K562 (cell line): ENCODE measurements at regions not wholly inside any gene's neighbourhood (a gene's known extent, or its start where the extent isn't known, plus 50 kb on each side); places are given as distances from the start of the nearest gene placed in this dataset.
A peak's percentile ranks its signal among the peaks of the same experiment; 100 is the strongest.

Source experiments
- ATAC-seq: fragments of 200-7000 bp; cut with Tn5 transposase; 3 replicates; pipeline ENCODE4 v1.9.1; 2020; ENCODE audit warnings: moderate library complexity
- BruUV-seq: library from RNA; stranded (reverse); fragments of 400-500 nt; replicated peaks from 2 replicates; lab custom pipeline; 2021; lab: Mats Ljungman, UMichigan
- CTCF ChIA-PET: fragments of 300-600 bp; formaldehyde crosslinking; extraction: SDS; loops from one replicate; lab custom pipeline; 2021; ENCODE audit warnings: low intra/inter-chr PET ratio; lab: Yijun Ruan, JAX
- POLR2A ChIA-PET: fragments of 300-600, 350-650 bp; sonication (Branson Sonifier 250); formaldehyde crosslinking; extraction: SDS; loops from one replicate; lab custom pipeline; 2021; ENCODE audit warnings: antibody characterized with exemption, inconsistent platforms; lab: Yijun Ruan, JAX
- DNase-seq, 4 experiments: peaks; one replicate each; pipeline versions ENCODE4 v3.0.0 to v3.0.0-alpha.2; 2011 to 2018; ENCODE audit warnings: low spot score in 3 of 4, mixed read lengths in 3 of 4; ENCODE audit errors: extremely low read depth in 1 of 4
- FAIRE-seq: peaks from 2 replicates; lab custom pipeline; 2011; peaks lifted over from hg19 to GRCh38; lab: Jason Lieb, UNC
- H2AFZ ChIP-seq: 2 replicates; pipeline ENCODE4 v1.6.0; 2011; ENCODE audit warnings: low read depth, low read length, control low read depth, inconsistent platforms
- H3K27ac ChIP-seq: fragments of 200-600 bp; 3 replicates; pipeline ENCODE4 v1.8.0; 2011; ENCODE audit warnings: low read depth, mild to moderate bottlenecking, control low read depth, inconsistent platforms, low read length, moderate library complexity, mixed read lengths; ENCODE audit errors: extremely low read depth
- H3K27me3 ChIP-seq, 2 experiments: fragments of 300-600 bp in 1 of 2; 2 replicates in 1 of 2; 3 replicates in 1 of 2; pipeline versions ENCODE4 v1.6.0 to v1.8.0; 2011; ENCODE audit warnings: inconsistent platforms in 2 of 2, low read length in 2 of 2, mild to moderate bottlenecking in 1 of 2, mixed read lengths in 1 of 2, moderate library complexity in 1 of 2; ENCODE audit not compliant: control insufficient read depth in 2 of 2, insufficient read depth in 2 of 2
- H3K36me3 ChIP-seq: fragments of 300-600 bp; 3 replicates; pipeline ENCODE4 v1.8.0; 2011; ENCODE audit warnings: mild to moderate bottlenecking, low read length, inconsistent platforms; ENCODE audit not compliant: control insufficient read depth, insufficient read depth
- H3K4me1 ChIP-seq, 2 experiments: fragments of 200-600 bp in 1 of 2; replicated peaks in 1 of 2; 2 replicates in 1 of 2; 3 replicates in 1 of 2; pipeline versions ENCODE4 v1.5.1 to v1.8.0; 2011; ENCODE audit warnings: inconsistent platforms in 2 of 2, low read length in 2 of 2, mild to moderate bottlenecking in 1 of 2, mixed read lengths in 1 of 2, moderate library complexity in 1 of 2; ENCODE audit not compliant: control insufficient read depth in 2 of 2, insufficient read depth in 2 of 2
- H3K4me2 ChIP-seq: 2 replicates; pipeline ENCODE4 v1.6.1; 2011; ENCODE audit warnings: low read length, control low read depth, inconsistent platforms, mixed read lengths; ENCODE audit not compliant: insufficient read depth
- H3K4me3 ChIP-seq: fragments of 200-600 bp; sonication (generic), shearing (Covaris generic); 2 replicates; pipeline ENCODE4 v1.5.1; 2016; ENCODE audit warnings: control low read depth, inconsistent platforms
- H3K79me2 ChIP-seq: fragments of 200-600 bp; 3 replicates; pipeline ENCODE4 v1.8.0; 2011; ENCODE audit warnings: low read length, inconsistent platforms; ENCODE audit not compliant: control insufficient read depth, insufficient read depth
- H3K9ac ChIP-seq, 2 experiments: 2 replicates each; pipeline versions ENCODE4 v1.6.0 to v1.6.1; 2011; ENCODE audit warnings: low read depth in 2 of 2, low read length in 2 of 2, control low read depth in 1 of 2, inconsistent platforms in 1 of 2, mild to moderate bottlenecking in 1 of 2, mixed read lengths in 1 of 2; ENCODE audit not compliant: insufficient read depth in 1 of 2
- H3K9me1 ChIP-seq: one replicate; pipeline ENCODE4 v1.6.0; 2011; ENCODE audit warnings: inconsistent platforms, mild to moderate bottlenecking, low read length, moderate library complexity; ENCODE audit not compliant: control insufficient read depth, insufficient read depth
- H3K9me3 ChIP-seq: replicated peaks from 2 replicates; pipeline ENCODE4 v1.5.1; 2011; ENCODE audit warnings: low read depth, low read length, inconsistent platforms; ENCODE audit not compliant: control insufficient read depth, insufficient read depth
- H4K20me1 ChIP-seq: replicated peaks from 2 replicates; pipeline ENCODE4 v1.6.1; 2011; ENCODE audit warnings: low read length, inconsistent platforms, mixed read lengths; ENCODE audit not compliant: control insufficient read depth, insufficient read depth
- BRF2 ChIP-seq: IDR thresholded peaks from 3 replicates; pipeline ENCODE4 v1.6.1; 2011; ENCODE audit warnings: borderline replicate concordance, mild to moderate bottlenecking; ENCODE audit not compliant: insufficient read length, insufficient read depth
- ELF1 ChIP-seq: fragments of 200-800 bp; sonication (Bioruptor generic); IDR thresholded peaks from 2 replicates; pipeline ENCODE4 v1.6.1; 2016; ENCODE audit warnings: missing genetic modification characterization, missing compliant biosample characterization
- IFI16 ChIP-seq: fragments of 250-450 bp; sonication (Bioruptor Pico); IDR thresholded peaks from 2 replicates; pipeline ENCODE4 v2.1.2; 2022; ENCODE audit warnings: mild to moderate bottlenecking, inconsistent platforms
- MAFK ChIP-seq: IDR thresholded peaks from 2 replicates; pipeline ENCODE4 v1.6.1; 2011; ENCODE audit warnings: low read length, improper control_type of control experiment
- NFE2L1 ChIP-seq: fragments of 450-650 bp; IDR thresholded peaks from 2 replicates; pipeline ENCODE4 v1.6.1; 2016; ENCODE audit warnings: missing genetic modification characterization, low read depth, mild to moderate bottlenecking, missing compliant biosample characterization, moderate library complexity, borderline replicate concordance
- ZBTB17 ChIP-seq: fragments of 450-650 bp; formaldehyde crosslinking; IDR thresholded peaks from 2 replicates; pipeline ENCODE4 v1.4.0; 2020; ENCODE audit warnings: mild to moderate bottlenecking
- ZNF217 ChIP-seq: sonication (generic); formaldehyde crosslinking; IDR thresholded peaks from 2 replicates; pipeline ENCODE4 v1.8.0; 2022; ENCODE audit warnings: mild to moderate bottlenecking, missing genetic modification reagents
- ZNF76 ChIP-seq: fragments of 250-450 bp; sonication (Bioruptor Pico); IDR thresholded peaks from 2 replicates; pipeline ENCODE4 v1.4.0; 2020; ENCODE audit warnings: mild to moderate bottlenecking, moderate library complexity, borderline replicate concordance
- WGBS: fragments of 100-300 bp; shearing (Covaris generic); methylation state at CpG from one replicate; pipeline ENCODE4 v1.1.6; 2016; ENCODE audit warnings: low coverage, mixed read lengths; ENCODE audit not compliant: insufficient coverage; ENCODE audit errors: missing lambda C conversion rate; 5-methylcytosine and 5-hydroxymethylcytosine counted together
- in situ Hi-C: fragments of 300-500 bp; cut with MboI; formaldehyde crosslinking; loops from 4 replicates; pipeline ENCODE4 v1.15.0; 2018; ENCODE audit warnings: inconsistent platforms, mixed read lengths
- intact Hi-C: fragments of 100-400 bp; cut with micrococcal nuclease; formaldehyde crosslinking; loops from 2 replicates; pipeline ENCODE4 v1.14.2; 2022

- no peaks in the 10 kb centered on the region for H3K36me3 ChIP-seq
- TF ChIP-seq ZNF217 (CRISPR knock-in tag), result no peak
- no peak overlapping the region for H3K9ac ChIP-seq
- H3K79me2 ChIP-seq, result no peaks in the 10 kb centered on the region
- H3K9me3 ChIP-seq, result no peaks in the 10 kb centered on the region
- DNase-seq, result no peak
- no peak overlapping the region for H3K27ac ChIP-seq
- no peak for FAIRE-seq
- intact Hi-C loops (no loop called here), in situ Hi-C loops (no loop called here)
- H2AFZ ChIP-seq, result no peak overlapping the region
- no peaks in the 10 kb centered on the region for H3K27me3 ChIP-seq
- no peak for ATAC-seq
- H4K20me1 ChIP-seq, result no peaks in the 10 kb centered on the region
- CTCF ChIA-PET, result no interaction called here
- no TSS peak for BruUV-seq
- 1% methylated on average over 4 of the region's 4 CpGs for WGBS
- no peaks in the 10 kb centered on the region for H3K9me1 ChIP-seq
- H3K4me3 ChIP-seq, result no peak overlapping the region
- H3K4me1 ChIP-seq, result no peaks in the 10 kb centered on the region
- no peak overlapping the region for H3K4me2 ChIP-seq
- POLR2A ChIA-PET, result no interaction called here
Observed at GRCh38 chr2:150621526-150622213, 134.2 kb upstream of the RND3 start.

- Histone ChIP-seq H3K27ac (no peak overlapping the region), H3K9ac (no peak overlapping the region), H3K4me2 (no peak overlapping the region), H3K4me1 (no peaks in the 10 kb centered on the region), H4K20me1 (no peaks in the 10 kb centered on the region), H3K36me3 (no peaks in the 10 kb centered on the region), H3K79me2 (no peaks in the 10 kb centered on the region), H3K27me3 (no peaks in the 10 kb centered on the region), H3K9me1 (no peaks in the 10 kb centered on the region), H2AFZ (no peak overlapping the region), H3K9me3 (no peaks in the 10 kb centered on the region), H3K4me3 (no peak overlapping the region)
- TF ChIP-seq BRF2, result no peak
- no peak for TF ChIP-seq IFI16 (CRISPR knock-in tag)
- 0 out of 2 replicates have a peak, but pooled peaks have one; percentile 8 for TF ChIP-seq MAFK
- no peak for TF ChIP-seq ELF1 (tag)
- no peak for TF ChIP-seq NFE2L1 (tag)
- TF ChIP-seq ZBTB17 (CRISPR knock-in tag), result no peak
- no peak for TF ChIP-seq ZNF76 (CRISPR knock-in tag)
- ChIA-PET POLR2A (no interaction called here), CTCF (no interaction called here)
- BruUV-seq, result no TSS peak
- FAIRE-seq (no peak), DNase-seq (no peak), ATAC-seq (no peak)
- in situ Hi-C loops (no loop called here), intact Hi-C loops (no loop called here)
- 2% methylated on average over 6 of the region's 6 CpGs for WGBS
Observed at GRCh38 chr2:150620855-150621254, 133.4 kb upstream of the RND3 start.
